ENCODE measurements at regions not wholly inside any gene's neighbourhood (a gene's known extent, or its start where the extent isn't known, plus 50 kb on each side); places are given as distances from the start of the nearest gene placed in this dataset.
"Not testable (repeated sequence)": the region's sequence is repeated elsewhere in the genome, so short reads cannot be mapped to it uniquely, and the experiment has no call there.

- H3K27ac ChIP-seq = no peak overlapping the region
- no peaks in the 10 kb centered on the region for H3K27me3 ChIP-seq
- TF ChIP-seq POLR2A (IDR thresholded peaks at IDR 0.05) (no peak), CTCF (IDR thresholded peaks at IDR 0.05) (no peak), POLR2AphosphoS5 (IDR thresholded peaks at IDR 0.05; ENCODE audit: insufficient read depth in 1 of 2, low read depth in 1 of 2) (no peak)
- no peaks in the 10 kb centered on the region for H3K9me3 ChIP-seq
- no peaks in the 10 kb centered on the region for H3K36me3 ChIP-seq
- intact Hi-C loops (cut with DNase I) = no loop called here
- no peak overlapping the region for H3K4me3 ChIP-seq
- DNase-seq (ENCODE audit: extremely low spot score in 2 of 2) = peak in 1 of 2 donors; percentile 72
- H3K4me1 ChIP-seq = no peaks in the 10 kb centered on the region
Measured at GRCh38 chr15:26032162-26032846, 169.2 kb upstream of the ATP10A start.

- H3K4me1 ChIP-seq; DNase-seq (ENCODE audit: extremely low spot score in 2 of 2); H3K36me3 ChIP-seq; H3K27me3 ChIP-seq; H3K9me3 ChIP-seq; H3K4me3 ChIP-seq; intact Hi-C loops (cut with DNase I); H3K27ac ChIP-seq: not testable (repeated sequence)
Measured at GRCh38 chr15:26029586-26029985, 166.5 kb upstream of the ATP10A start.

GRCh38 chr15:26029146-26029545, 166.0 kb upstream of the ATP10A start:
- Histone ChIP-seq H3K9me3 (no peaks in the 10 kb centered on the region), H3K27ac (no peak overlapping the region), H3K36me3 (no peaks in the 10 kb centered on the region), H3K27me3 (no peaks in the 10 kb centered on the region), H3K4me1 (no peaks in the 10 kb centered on the region), H3K4me3 (no peak overlapping the region)
- TF ChIP-seq POLR2A (IDR thresholded peaks at IDR 0.05) = no peak
- no peak for TF ChIP-seq POLR2AphosphoS5 (IDR thresholded peaks at IDR 0.05; ENCODE audit: insufficient read depth in 1 of 2, low read depth in 1 of 2)
- no peak for TF ChIP-seq CTCF (IDR thresholded peaks at IDR 0.05)
- peak; percentile 16 to 32 for DNase-seq (ENCODE audit: extremely low spot score in 2 of 2)
- intact Hi-C loops (cut with DNase I) = no loop called here

- TF ChIP-seq POLR2AphosphoS5 (IDR thresholded peaks at IDR 0.05; ENCODE audit: insufficient read depth in 1 of 2, low read depth in 1 of 2) = no peak
- no peak for TF ChIP-seq CTCF (IDR thresholded peaks at IDR 0.05)
- TF ChIP-seq POLR2A (IDR thresholded peaks at IDR 0.05) = no peak
- intact Hi-C loops (cut with DNase I) = no loop called here
- Histone ChIP-seq H3K4me3 (no peak overlapping the region), H3K9me3 (no peaks in the 10 kb centered on the region), H3K36me3 (no peaks in the 10 kb centered on the region), H3K4me1 (no peaks in the 10 kb centered on the region), H3K27me3 (no peaks in the 10 kb centered on the region), H3K27ac (no peak overlapping the region)
- DNase-seq (ENCODE audit: extremely low spot score in 2 of 2) = no peak
Measured at GRCh38 chr15:26028086-26028740, 165.1 kb upstream of the ATP10A start.

GRCh38 chr15:26026671-26027070, 163.5 kb upstream of the ATP10A start:
- H3K27me3 ChIP-seq; H3K4me3 ChIP-seq; intact Hi-C loops (cut with DNase I); H3K9me3 ChIP-seq; H3K36me3 ChIP-seq; H3K27ac ChIP-seq; H3K4me1 ChIP-seq: not testable (repeated sequence)
- DNase-seq (ENCODE audit: extremely low spot score in 2 of 2) = peak in 1 of 2 donors; percentile 25

- no peaks in the 10 kb centered on the region for H3K4me1 ChIP-seq
- H3K36me3 ChIP-seq = no peaks in the 10 kb centered on the region
- intact Hi-C loops (cut with DNase I) = no loop called here
- no peak overlapping the region for H3K4me3 ChIP-seq
- TF ChIP-seq POLR2AphosphoS5 (IDR thresholded peaks at IDR 0.05; ENCODE audit: insufficient read depth in 1 of 2, low read depth in 1 of 2) = no peak
- TF ChIP-seq CTCF (IDR thresholded peaks at IDR 0.05) = no peak
- no peak for TF ChIP-seq POLR2A (IDR thresholded peaks at IDR 0.05)
- H3K27ac ChIP-seq = no peak overlapping the region
- no peaks in the 10 kb centered on the region for H3K9me3 ChIP-seq
- no peaks in the 10 kb centered on the region for H3K27me3 ChIP-seq
- peak; percentile 28 to 79 for DNase-seq (ENCODE audit: extremely low spot score in 2 of 2)
Measured at GRCh38 chr15:26024241-26024640, 161.1 kb upstream of the ATP10A start.

All from vagina (tissue), 2 donors.